Ecto neural progenitor cell (in vitro differentiated cells): ENCODE measurements at regions not wholly inside any gene's neighbourhood (a gene's known extent, or its start where the extent isn't known, plus 50 kb on each side); places are given as distances from the start of the nearest gene placed in this dataset.

ENCODE experiments used
- DNase-seq: peaks from one replicate; pipeline ENCODE4 v3.0.0-alpha.2; 2018; ENCODE audit warnings: low spot score

DNA sequence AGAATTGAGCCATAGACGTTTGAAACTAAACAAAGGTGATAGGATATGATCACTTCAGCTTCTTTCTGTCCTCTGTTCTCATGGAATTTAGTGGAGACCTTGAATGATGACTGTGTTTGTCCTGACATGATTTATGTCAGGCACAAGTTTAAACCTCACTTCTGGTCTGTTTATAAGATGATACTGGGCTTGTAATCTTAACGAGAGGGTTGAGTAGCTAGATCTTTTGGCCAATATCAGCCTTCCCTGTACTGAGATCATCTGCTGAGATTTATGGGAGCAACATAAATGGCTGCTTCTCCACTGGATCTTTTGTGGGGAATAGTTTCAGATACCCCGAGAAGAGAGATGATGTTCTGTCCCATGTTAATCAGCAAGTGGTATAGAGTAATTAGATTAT is 121.8 kb upstream of the OBI1 start:
- no peak for DNase-seq

- DNase-seq: no peak
Observed at GRCh38 chr13:78779608-78780007, 120.7 kb upstream of the OBI1 start.

GRCh38 chr13:78777976-78778375 is 119.0 kb upstream of the OBI1 start:
- no peak for DNase-seq

GRCh38 chr13:78777396-78777795 is 118.4 kb upstream of the OBI1 start:
- DNase-seq: no peak

DNA sequence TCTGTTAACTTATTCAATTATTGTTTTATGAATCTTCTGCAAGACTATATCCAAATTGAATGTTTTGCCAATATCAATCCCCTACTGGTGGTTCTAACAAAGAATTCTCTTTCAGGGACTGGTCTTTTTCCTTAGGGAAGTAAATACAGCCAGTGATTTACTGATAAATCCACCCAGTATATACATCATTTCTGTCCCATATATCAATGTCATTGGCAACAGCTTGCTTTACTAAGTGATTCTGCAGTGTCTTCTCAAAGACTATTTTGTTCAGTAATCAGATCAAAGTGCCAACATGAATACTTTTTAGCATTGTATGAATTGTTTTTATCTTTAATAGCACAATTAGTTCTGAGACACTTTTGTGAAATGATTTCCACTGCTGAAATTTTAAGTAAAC is 114.0 kb upstream of the OBI1 start:
- DNase-seq: no peak

GRCh38 chr13:78770601-78771000 is 111.6 kb upstream of the OBI1 start:
- no peak for DNase-seq

GRCh38 chr13:78768950-78769349 is 110.0 kb upstream of the OBI1 start:
- DNase-seq: no peak

GRCh38 chr13:78764665-78765064 is 105.7 kb upstream of the OBI1 start:
- no peak for DNase-seq

- DNase-seq: no peak
Observed at GRCh38 chr13:78762825-78763224, 103.9 kb upstream of the OBI1 start.

DNA sequence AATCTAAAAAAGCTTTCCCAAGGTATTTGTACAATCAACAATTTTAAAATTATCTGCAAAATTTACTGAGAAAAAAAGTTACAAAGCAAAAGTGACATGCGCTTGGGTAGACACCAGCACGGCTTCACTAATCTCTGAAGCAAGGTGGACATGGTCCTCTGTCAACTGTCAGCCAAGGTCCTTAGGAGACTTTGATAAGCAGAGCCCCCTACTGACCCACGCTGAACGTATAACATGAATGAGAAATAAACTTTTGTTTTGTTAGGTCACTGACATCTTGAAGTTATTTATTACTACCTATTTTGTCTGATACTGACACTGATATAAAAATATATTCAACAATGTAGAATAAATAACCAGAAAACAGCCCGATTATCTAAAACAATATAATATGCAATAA is 100.7 kb upstream of the OBI1 start:
- no peak for DNase-seq

DNA sequence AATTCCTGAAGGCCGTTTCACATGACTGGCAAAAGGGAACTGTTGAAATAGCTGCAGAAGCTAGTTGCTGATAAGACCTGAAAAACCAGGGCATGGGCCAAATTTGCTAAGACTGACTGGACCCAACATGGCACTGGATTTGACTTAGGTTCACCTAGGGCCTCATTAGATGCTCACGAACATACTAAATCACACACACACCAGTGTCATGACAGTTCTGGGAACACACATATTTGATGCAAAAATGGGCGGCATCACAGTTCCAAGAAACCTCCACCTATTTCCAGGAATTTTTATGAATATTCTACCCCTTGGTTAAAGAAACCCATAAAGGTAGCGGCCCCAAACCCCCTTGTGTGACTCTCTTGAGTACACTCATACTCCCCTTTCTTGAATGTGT is 99.6 kb upstream of the OBI1 start:
- no peak for DNase-seq

- no peak for DNase-seq
Observed at GRCh38 chr13:78753435-78753834, 94.5 kb upstream of the OBI1 start.

GRCh38 chr13:78750735-78751134 is 91.8 kb upstream of the OBI1 start:
- no peak for DNase-seq

- no peak for DNase-seq
Observed at GRCh38 chr13:78743973-78744372, 85.0 kb upstream of the OBI1 start.

DNA sequence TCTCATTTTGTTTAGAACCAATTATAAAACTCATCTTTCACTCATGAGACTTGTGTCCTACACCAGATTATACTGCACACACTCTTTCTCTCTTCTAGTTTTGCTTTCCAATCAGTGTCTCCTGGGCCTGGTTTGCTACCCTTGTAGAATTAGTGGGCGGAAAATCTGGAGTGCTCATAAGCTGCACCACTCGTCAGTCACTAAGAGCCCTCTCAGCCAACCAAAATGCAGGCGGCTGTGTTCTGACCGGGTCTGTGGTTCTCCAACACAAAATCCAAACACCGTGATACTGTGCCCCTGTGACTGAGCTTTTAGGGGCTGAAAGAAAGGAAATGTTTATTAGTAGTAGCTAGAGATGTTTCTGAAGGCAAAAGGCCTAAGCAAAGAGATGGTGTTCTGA is 83.7 kb upstream of the OBI1 start:
- no peak for DNase-seq

- DNase-seq: no peak
Observed at GRCh38 chr13:78736142-78736541, 77.2 kb upstream of the OBI1 start.

GRCh38 chr13:78732445-78733017 is 73.6 kb upstream of the OBI1 start:
- no peak for DNase-seq

DNA sequence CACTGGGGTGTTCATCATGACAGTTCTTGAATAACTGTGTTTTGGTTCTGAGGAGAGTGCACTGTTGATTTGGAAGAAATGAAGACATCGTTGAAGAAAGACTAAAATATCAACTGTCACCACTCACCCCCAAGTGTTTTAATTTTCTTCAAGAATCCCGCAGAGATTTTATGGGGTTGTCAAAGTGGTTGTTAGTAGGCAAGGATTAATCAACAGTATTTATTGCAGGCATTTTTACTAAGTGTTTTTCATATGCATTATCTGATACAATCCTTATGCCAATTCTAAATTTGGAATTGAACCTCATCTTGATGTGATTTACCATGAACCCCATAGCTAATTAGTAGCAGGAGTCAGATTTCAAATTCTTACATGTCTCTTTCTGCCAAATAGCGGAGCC is 63.7 kb upstream of the OBI1 start:
- no peak for DNase-seq

DNA sequence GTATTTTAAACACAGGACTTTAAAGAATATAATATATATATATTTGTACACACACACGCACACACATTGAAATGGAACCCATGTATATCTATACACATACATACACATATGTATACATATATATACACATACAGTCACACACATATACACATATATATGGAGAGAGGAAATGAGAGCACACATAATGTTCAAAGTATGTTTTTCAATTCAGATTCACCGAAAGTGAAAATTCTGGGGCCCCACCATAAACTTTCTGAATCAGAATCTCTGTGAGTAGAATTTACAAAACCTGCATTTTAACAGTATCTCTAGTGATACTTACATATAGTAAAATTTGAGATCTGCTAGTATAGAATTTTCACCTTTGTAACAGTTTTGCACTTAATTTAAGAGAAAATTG is 60.4 kb upstream of the OBI1 start:
- no peak for DNase-seq

GRCh38 chr13:78714717-78715116 is 55.8 kb upstream of the OBI1 start:
- DNase-seq: no peak

DNA sequence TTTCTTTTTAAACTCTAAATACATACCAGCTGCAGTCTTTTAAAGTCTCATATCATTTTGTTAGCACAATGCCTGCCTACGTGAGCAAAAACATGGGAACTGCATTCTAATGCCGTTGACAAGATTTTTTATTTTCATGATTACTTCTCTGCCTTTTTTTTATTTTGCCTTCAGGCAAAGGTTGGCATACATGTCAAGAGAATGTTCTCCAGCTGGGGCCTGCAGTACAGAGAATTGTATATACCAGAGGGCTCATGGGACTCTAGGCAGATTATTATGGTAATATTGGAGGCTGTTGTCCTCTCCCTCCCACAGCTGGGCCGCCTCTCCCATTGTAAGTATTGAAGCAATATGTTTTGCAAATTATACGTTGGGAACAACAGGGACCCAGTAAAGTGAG is 53.9 kb upstream of the OBI1 start:
- no peak for DNase-seq

DNA sequence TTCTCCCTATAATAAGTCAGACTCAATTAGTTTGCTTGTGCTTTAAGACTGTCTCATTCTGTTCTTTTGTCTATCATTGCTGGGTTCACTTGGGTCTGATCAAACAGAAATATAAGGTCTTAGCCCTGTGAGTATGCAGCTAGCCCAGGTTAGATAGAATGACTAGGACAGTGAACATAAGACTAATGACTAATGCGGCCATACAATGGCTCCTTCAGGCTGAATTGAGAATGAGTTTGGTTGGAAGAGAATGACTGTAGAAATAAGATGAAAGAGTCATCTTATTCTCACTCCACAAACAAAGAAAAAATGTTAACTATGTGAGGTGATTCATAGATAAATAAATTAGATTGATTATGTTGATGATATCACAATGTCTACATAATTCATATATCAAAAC is 50.1 kb upstream of the OBI1 start:
- DNase-seq: no peak
